GM19324 (cell line): ENCODE measurements at regions not wholly inside any gene's neighbourhood (a gene's known extent, or its start where the extent isn't known, plus 50 kb on each side); places are given as distances from the start of the nearest gene placed in this dataset.
"Not testable (repeated sequence)": the region's sequence is repeated elsewhere in the genome, so short reads cannot be mapped to it uniquely, and the experiment has no call there.

Experiments
- ATAC-seq: cut with Tn5 transposase; IDR thresholded peaks from one replicate; pipeline ENCODE4 v1.9.1; 2021; ENCODE audit warnings: mild to moderate bottlenecking, moderate library complexity; ENCODE audit not compliant: unreplicated experiment, low FRiP score

DNA sequence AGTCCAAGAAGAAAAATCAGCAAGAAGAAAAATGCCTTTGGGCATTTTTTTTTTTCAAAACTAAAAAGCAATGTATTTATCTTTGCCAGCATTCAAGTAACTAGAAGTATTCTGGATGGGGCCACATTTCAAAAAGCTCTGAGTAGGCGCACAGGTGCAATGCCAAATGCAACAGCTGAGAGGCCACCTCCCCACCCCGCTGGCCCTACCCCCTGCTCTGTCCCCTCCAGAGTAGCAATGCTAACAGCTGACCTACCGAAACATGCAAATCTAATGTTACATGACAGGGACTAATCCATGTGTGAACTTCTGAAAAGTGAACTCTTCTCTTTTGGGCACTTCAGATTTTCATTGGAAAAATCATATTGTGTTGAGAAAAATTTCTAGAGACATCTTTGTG is 153.7 kb upstream of the SLC38A2 start:
- no peak for ATAC-seq

DNA sequence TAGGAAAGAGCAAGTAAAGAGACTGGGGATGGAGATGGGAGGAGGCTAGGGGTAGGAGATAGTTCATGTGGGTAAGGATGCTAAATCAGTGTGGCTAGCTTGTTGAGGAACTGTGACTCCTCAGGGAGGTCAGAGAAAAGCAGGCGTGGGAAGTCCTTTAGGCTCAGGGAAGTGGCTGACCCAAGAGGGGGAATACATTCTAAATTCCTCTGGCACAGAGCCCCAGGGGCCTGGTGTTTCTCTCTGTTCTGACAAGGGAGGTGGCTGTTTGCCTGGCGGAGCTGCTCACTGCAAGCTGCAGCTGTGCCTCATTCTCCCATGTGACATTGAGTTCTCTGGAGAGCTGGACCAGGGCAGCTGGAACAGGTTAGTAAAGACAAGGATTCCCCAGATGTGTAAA is 152.2 kb upstream of the SLC38A2 start:
- ATAC-seq: no peak

GRCh38 chr12:46523863-46524770 is 151.5 kb upstream of the SLC38A2 start:
- no peak for ATAC-seq

- no peak for ATAC-seq
Observed at GRCh38 chr12:46523446-46523845, 150.9 kb upstream of the SLC38A2 start.

DNA sequence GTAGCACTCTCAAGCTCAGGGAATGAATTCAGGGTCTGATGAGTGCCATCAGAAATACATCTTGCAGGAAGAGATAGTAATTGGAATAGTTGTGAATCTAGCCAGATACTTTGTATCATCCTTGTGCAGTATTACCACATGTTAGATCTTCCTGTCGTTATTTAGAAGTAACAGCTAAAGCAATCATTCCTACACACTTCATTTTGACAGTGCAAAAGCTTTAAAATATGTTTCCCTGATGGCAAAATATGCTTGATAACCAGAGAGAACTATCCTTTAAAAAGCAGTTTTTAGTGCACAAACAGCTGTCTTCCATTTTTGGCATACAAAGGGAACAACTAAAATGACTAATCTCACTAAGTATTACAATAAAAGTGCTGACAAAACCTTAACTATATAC is 149.5 kb upstream of the SLC38A2 start:
- ATAC-seq: no peak

DNA sequence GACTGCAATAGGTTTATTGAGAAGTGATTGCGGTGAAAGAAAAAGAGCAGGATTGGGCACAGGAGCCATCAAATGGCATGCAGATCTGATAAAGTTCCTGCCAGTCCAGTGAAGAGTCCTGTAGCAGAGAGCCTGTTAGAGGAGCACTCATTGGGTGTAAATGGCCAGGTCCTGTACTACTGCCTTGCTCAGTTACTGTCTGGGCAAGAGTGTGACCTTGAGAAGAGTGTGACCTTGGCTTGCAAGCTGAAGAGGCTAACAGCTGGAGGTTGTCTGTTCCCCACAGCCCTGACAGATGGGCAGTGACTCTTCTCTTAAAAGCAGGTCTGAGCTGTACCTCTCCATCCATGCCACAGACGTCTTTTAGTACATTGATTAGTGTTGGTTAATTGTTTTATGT is 148.6 kb upstream of the SLC38A2 start:
- ATAC-seq: no peak

GRCh38 chr12:46519407-46519806 is 146.8 kb upstream of the SLC38A2 start:
- ATAC-seq: no peak

GRCh38 chr12:46518729-46519128 is 146.2 kb upstream of the SLC38A2 start:
- no peak for ATAC-seq

DNA sequence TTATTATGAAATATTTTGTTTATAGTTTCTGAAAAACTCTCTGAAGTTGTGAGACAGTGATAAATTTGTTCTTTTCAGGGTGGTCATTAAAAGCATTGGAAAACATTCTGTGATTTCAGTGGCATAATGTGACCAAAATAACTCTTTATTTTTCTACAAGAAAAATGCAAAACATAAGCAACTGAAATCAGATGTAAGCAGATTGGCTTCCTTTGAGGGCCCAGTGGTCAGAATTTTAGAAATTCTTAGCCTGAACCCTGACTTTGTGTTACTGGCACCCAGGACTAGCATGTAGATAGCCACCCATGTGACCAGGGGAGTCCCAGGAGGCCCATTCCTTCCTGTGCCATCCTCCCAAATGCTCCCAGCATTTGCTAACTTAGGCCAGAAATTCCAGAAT is 145.6 kb upstream of the SLC38A2 start:
- ATAC-seq: peak; percentile 22

DNA sequence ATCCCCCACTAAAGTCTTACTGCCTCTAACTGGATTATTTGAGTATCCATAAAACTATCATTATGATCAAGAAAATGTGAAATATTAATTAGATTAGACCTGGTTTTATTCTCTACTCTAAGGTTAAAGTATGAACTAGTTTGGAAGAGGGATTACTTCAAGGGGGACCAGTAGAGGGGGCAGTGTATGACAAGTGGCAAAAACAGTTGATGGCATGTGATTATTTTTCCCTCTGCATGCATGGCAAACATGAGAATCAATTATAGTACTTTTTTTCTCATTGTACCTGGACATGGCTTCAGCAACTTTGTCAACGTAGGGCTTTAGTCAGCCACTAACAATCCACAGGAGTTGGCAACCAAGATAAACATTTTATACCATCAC is 145.0 kb upstream of the SLC38A2 start:
- ATAC-seq: peak; percentile 32

DNA sequence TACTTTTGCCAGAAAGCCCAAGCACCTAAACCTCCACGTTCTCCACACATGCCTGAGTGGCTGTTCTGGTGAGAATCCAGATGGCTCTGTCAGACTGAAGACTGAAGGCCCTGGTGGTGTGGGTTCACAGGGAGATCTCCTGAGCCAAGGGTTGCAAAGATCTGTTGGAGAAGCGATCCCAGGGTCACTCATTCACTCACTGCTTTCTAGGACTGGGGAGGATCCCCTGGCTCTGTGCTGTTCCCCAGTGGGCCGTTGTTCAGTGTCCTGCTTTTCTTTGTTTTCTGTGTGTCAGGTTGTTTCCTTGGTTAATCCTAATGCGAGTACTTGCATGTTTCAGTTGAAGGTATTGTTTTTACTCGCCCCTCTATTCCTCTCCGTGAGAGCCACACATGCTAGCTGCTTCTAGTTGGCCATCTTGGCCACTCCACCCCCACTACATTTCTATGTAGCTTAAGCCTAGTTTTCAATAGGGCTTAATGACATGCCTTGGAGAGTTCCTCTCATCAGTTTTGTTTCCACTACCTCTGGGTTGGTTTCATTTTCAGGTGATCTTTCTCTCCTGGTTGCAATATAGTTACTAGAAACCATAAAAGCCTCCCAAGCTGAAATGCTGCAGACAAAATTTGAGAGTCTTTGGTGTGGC is 144.5 kb upstream of the SLC38A2 start:
- peak; percentile 91 for ATAC-seq

DNA sequence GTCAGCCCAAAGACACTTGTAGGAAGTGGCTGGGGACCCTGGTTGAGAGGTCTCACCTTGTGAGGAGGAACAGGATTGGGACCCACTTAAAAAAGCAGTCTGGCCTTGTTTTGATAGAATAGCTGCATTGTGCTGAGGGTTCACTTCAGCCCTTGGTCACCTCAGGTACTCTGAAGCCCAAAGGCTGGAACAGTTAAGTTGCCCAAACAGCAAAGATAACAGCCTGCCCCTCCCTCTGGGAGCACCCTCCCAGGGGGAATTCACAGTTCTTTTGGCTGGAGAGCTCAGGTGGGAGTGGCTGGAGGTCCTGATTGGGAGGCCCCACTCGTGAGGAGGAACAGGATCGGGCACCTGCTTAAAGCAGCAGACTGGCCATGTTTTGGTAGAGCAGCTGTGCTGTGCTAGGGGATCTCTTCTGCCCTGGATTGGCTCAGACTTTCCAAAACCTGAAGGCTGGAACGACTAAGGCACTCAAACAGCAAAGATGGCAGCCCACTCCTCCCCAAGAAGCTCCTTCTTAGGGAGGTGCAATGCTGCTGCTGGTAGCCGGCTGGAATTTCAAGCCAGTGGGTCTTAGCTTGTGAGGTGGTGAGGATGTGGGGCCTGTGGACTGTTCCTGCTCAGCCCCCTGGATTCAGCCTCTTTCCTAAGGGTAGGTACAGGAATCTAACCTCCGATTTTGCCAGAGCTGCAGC is 143.8 kb upstream of the SLC38A2 start:
- ATAC-seq: no peak

GRCh38 chr12:46515829-46516228 is 143.3 kb upstream of the SLC38A2 start:
- no peak for ATAC-seq

- ATAC-seq: no peak
Observed at GRCh38 chr12:46514886-46515285, 142.3 kb upstream of the SLC38A2 start.

DNA sequence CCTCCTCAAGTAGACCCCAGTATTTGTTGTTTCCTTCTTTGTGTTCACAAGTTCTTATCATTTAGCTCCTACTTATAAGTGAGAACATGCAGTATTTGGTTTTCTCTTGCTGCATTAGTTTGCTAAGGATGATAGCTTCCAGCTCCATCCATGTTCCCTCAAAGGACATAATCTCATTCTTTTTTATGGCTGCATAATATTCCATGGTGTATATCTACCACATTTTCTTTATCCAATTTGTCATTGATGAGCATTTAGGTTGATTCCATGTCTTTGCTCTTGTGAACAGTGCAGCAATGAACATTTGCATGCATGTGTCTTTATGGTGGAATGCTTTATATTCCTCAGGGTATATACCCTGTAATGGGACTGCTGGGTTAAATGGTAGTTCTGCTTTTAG is 137.7 kb upstream of the SLC38A2 start:
- not testable (repeated sequence) for ATAC-seq

GRCh38 chr12:46509135-46509534 is 136.6 kb upstream of the SLC38A2 start:
- no peak for ATAC-seq

DNA sequence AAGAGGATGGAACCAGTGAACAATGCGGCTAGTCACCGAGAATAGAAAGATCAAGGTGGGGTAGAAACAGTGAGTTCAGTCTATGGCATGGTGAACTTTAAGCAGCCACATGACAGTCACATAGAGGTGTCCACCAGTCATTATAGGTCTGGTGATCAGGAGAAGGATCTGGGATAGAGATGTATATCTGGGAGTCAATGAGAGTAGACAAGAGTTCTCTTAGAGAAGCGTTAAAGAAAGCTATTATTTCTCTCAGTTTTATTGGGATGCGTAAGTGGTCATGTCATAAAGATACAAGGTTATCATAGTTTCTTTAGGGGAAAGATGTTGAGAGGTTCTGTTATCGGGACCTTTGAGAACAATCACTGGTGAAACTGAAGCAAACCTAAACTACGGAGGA is 136.1 kb upstream of the SLC38A2 start:
- no peak for ATAC-seq

DNA sequence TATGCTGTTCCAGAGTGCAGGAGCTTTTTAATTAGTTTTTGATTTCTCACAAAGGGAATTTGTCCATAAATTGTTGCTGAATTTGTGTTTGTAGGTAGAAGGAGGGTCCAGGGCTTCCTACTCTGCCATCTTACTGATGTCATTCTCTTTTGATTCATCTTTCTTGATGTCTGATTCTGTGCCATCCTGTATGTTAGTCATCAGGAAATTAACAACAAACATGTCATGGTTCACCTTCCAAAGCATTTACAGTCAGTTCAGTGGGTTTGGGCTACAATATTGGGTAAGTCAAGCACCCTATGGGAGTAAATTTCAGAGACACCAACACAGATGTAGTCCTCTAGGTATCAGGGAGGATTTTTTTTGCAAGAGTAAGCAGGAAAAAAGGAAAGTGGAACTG is 135.2 kb upstream of the SLC38A2 start:
- ATAC-seq: no peak

GRCh38 chr12:46506961-46507360 is 134.4 kb upstream of the SLC38A2 start:
- ATAC-seq: no peak

DNA sequence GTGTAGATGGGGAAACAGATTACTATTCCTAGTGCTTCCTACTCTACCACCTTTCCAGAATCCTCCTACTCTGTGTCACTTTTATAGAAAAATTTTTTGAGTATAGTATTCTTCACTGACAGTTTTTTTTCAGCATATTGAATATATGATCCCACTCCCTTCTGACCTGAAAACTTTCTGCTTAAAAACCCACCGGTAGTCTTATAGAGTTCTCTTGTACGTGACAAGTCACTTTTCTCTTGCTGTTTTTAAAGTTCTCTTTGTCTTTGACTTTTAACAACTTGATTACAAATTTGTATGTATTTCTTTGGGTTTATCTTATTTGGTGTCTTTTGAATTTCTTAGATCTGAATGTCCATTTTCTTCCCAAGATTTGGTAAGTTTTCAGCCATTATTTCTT is 133.6 kb upstream of the SLC38A2 start:
- no peak for ATAC-seq

DNA sequence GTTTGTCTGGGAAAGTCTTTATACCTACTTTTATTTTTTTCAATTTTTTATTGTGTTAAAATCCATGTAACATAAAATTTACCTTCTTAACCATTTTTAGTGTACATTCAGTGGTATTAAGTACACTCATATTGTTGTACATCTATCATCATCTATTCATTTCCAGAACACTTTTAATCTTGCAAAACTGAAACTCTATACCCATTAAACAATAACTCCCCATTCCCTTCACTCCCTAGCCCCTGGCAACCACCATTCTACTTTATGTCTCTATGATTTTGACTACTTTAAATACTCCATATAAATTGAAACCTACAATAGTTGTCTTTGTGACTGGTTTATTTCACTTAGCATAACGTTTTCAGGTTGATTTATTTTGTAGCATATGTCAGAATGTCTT is 131.9 kb upstream of the SLC38A2 start:
- ATAC-seq: no peak
